Inflammatory macrophage treated with lipopolysaccharide for 4 hours (primary cell): ENCODE measurements at regions not wholly inside any gene's neighbourhood (a gene's known extent, or its start where the extent isn't known, plus 50 kb on each side); places are given as distances from the start of the nearest gene placed in this dataset.

Source experiments
- DNase-seq: peaks from one replicate; pipeline ENCODE4 v3.0.0-alpha.2; 2020

DNA sequence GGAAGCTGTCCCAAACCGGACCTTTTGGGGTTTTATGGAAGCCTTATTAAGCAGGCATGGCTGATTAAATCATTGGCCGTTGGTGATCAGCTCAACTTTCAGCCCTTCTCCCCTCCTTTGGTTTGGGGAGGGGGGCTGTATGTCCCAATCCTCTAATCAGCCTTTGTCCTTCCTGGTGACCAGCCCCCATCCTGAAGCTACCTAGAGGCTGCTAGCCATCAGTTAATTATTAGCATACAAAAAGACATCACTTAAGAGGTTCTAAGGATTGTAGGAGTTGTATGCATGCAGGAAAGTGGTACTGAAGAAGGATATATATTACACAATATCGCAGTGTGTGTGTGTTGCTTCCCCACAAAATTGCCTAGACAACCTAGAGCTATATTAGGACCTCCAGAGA is 553.3 kb upstream of the FZD8 start:
- DNase-seq = no peak

GRCh38 chr10:36194276-36194675 is 552.2 kb upstream of the FZD8 start:
- no peak for DNase-seq

GRCh38 chr10:36191009-36191408 is 548.9 kb upstream of the FZD8 start:
- no peak for DNase-seq

GRCh38 chr10:36188461-36188860 is 546.4 kb upstream of the FZD8 start:
- no peak for DNase-seq

DNA sequence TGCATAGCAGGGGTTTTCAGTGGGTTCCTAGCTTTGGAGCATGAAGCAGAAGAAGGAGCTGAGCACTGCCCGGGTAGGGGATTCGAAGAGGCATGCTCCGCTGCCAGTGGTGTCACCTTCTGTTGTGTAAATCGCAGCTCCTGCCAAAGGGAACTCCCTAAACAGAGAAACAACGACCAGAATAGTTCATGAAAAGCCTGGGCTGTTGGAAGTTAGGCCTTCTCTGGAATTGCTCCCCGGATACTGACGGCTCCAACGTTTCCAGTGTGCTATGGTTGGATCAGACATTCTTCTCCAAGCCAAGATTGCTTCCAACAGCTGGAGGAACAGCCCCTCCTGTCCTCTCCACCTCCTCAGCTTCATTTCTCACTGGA is 546.0 kb upstream of the FZD8 start:
- no peak for DNase-seq

DNA sequence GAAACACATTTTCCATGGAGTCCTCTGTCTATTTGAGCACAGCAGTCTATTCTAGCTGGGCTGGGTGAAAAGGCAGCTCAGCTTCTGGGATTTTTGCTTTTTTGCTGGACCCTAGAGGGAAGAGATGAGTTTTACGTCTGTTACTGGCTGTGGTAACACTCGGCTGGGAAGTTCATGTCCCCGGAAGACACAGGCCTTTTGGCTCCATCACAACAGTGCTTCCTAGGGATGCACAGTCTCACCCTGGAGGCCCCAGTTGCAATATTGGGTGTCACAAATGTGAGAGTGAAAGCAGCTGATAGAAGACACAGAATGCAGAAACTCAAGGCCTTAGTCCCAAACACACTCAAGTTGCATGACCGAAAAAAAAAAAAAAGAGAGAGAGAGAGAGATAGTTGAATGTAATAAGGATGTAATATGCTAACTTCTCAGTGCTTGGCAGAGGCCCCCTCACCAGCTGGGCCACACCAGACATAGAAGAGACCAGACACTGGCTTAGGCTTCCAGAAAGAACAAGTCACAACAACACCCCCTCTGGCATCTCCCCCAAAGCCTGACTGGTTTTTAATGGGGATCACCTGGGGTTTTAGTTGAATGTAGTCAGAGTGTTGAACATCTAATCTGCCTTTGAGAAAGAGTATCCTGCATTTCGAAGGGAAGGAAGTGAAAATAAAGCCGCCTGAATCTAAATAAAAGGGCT is 545.4 kb upstream of the FZD8 start:
- no peak for DNase-seq

DNA sequence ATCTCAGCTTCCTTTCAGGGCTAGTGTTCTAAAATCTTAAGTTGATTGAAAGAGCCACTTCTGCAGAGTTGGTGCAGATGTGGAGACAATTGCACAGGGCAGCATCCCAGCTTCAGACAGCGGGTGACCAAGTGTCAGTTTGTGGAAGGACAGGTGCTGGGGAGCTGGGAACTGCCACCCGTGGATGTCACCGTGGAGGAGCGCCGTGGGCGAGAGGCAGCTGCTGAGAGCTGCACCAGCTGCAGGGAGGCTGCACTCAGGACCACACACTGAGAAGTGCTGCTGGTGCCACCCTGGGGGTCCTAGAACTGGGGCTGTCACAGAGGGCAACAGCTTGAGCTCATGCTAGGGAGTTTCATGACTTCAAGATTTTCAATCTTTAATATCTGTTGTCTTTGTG is 543.0 kb upstream of the FZD8 start:
- no peak for DNase-seq

- no peak for DNase-seq
Observed at GRCh38 chr10:36183726-36184125, 541.6 kb upstream of the FZD8 start.

DNA sequence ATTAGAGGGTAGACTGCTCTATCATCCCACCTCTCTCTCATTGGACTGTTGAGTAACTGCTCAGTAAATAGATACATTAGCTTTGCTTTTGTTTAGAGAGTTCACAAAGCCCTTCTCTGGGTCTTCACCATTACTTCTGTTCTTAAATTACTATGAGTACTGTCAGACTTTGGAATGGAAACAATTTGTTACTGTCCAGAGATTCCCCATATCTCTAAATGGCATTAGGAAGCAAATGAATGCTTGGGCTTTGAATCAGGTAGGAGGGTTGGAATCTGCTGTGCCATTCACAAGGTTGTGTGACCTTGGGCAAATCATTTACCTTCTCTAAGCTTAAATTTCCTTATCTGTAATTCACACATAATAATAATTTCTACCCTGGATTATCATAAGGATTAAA is 541.0 kb upstream of the FZD8 start:
- no peak for DNase-seq

GRCh38 chr10:36182606-36183005 is 540.5 kb upstream of the FZD8 start:
- DNase-seq = no peak

DNA sequence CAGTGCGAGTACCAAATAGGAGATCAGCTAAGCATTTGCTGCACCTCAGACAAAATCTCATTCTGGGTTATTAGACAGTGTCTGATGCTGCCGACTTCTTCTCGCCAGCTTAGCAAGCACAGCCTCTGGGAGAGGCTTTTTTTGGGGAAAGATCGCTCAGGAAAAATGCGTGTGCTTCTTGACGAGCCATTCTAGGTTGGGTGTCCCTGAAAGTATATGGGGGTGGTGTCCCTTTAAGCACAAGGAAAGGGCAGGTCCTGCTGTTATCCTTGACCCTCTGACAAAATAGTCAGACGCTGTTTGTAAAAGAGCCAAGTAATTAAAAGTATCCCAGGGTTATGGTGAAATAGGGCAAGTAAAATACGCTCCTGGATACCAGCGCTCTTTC is 540.1 kb upstream of the FZD8 start:
- DNase-seq = no peak

GRCh38 chr10:36181426-36182178 is 539.5 kb upstream of the FZD8 start:
- DNase-seq = no peak

DNA sequence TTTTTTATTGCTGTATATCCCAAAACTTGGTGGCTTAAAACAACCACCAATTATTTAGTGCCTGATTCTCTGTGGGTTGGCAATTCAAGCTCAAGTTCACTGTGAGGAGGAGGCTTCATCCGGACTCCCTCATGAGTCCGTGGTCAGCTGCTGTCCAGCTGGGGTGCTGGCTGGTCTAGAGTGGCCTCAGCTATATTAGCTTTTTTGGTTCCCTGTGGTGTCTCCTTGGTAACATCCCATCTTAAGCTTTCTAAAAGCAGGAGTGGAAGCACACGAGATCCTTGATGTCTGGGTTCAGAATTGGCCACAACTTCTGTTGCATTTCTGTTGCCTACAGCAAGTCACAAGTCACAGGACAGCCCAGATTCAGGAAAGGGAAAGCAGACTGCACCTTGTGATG is 536.5 kb upstream of the FZD8 start:
- DNase-seq = no peak

DNA sequence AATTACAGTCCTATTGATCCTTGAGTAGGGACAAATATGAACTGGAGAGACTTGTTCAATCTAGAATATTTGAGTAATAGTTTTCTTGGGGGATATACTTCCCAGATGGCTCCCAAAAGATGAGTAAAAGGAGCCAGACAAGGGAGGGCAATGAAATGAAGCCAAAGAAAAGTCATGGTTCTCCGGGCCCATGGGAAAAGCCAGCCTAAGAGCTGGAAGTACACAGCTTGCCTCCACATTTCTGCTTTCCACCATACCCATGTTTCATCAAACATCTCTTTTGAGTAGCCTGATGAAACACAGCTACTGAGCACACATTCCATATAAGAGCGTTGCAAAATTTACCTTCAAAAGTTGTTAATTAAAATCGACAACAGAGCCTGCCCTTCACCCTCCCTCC is 535.0 kb upstream of the FZD8 start:
- DNase-seq = no peak

- DNase-seq = no peak
Observed at GRCh38 chr10:36175954-36176353, 533.9 kb upstream of the FZD8 start.

GRCh38 chr10:36173364-36173763 is 531.3 kb upstream of the FZD8 start:
- no peak for DNase-seq

GRCh38 chr10:36171953-36172940 is 530.2 kb upstream of the FZD8 start:
- no peak for DNase-seq

DNA sequence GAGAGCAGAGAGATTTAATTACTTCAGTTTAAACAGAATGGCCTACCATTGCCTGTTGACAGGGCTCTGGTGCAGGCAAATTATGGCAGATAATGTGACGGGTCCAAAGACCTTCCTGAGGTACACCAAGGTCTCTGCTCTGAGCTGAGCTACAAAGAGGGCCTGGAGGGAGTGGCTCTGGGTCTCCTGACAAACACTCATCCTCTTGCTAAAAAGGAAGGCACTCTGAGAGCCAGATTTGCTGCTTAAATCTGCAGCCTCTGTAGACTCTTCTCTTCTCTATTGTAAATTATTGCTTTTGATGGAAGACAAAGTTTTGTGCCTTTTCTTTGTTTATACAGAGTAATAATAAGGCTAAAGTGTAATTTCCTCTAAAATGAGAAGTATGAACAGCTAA is 529.5 kb upstream of the FZD8 start:
- no peak for DNase-seq

GRCh38 chr10:36170943-36171501 is 528.9 kb upstream of the FZD8 start:
- no peak for DNase-seq

GRCh38 chr10:36170142-36170719 is 528.1 kb upstream of the FZD8 start:
- no peak for DNase-seq

- DNase-seq = no peak
Observed at GRCh38 chr10:36168777-36169176, 526.7 kb upstream of the FZD8 start.

DNA sequence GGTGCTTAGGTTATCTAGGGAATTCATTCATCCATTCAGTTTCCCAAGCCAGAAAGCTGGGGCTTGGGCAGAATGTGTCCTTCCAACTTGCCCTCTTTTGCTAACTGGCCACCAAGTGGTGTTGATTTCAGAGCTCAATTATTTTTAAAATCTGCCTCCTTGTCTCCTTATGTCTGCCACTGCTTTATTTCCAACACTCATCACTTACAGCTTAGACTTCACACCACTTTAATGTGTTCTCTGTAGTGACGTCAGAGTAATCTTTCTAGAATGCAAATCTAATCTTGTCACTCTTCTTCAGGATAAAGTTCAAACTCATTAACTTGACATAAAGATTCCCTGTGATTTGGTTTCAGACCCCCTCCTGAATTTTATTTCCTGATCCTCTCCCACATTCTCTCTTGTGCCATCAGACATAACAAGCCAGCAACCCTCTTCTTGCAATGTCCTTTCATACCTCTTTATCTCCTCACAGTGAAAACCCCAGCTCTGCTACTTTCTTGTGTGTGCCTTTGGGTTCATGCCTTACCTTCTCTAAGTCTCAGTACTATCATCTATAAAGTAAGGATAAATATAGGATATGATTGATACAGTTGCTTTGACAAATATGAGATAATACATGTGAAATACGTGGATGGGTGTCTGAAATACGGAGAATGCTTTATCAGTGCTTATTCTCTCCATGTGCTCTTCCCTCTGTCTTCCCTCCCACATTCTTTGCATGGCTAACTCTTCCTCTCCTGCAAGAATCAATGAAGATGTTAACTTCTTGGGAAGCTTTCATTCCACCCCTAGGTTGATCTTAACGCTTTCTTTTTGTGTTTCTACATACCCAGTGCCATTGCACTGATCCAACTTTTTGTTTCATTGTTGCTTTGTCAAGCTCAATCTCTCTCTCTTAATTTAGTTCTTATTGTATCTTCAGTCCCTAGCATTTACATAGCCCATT is 522.7 kb upstream of the FZD8 start:
- DNase-seq = no peak
